ENCODE measurements at regions not wholly inside any gene's neighbourhood (a gene's known extent, or its start where the extent isn't known, plus 50 kb on each side); places are given as distances from the start of the nearest gene placed in this dataset.

GRCh38 chr18:46282646-46283045 lies 178.5 kb downstream of the HAUS1 start:
- TF ChIP-seq, protein P1, sequence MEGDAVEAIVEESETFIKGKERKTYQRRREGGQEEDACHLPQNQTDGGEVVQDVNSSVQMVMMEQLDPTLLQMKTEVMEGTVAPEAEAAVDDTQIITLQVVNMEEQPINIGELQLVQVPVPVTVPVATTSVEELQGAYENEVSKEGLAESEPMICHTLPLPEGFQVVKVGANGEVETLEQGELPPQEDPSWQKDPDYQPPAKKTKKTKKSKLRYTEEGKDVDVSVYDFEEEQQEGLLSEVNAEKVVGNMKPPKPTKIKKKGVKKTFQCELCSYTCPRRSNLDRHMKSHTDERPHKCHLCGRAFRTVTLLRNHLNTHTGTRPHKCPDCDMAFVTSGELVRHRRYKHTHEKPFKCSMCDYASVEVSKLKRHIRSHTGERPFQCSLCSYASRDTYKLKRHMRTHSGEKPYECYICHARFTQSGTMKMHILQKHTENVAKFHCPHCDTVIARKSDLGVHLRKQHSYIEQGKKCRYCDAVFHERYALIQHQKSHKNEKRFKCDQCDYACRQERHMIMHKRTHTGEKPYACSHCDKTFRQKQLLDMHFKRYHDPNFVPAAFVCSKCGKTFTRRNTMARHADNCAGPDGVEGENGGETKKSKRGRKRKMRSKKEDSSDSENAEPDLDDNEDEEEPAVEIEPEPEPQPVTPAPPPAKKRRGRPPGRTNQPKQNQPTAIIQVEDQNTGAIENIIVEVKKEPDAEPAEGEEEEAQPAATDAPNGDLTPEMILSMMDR (IDR thresholded peaks at IDR 0.05) = no peak
- TF ChIP-seq EZH2phosphoT487 (IDR thresholded peaks at IDR 0.05) (no peak), EZH2 (IDR thresholded peaks at IDR 0.05) (no peak)
